IMR-90 (cell line): ENCODE measurements at regions not wholly inside any gene's neighbourhood (a gene's known extent, or its start where the extent isn't known, plus 50 kb on each side); places are given as distances from the start of the nearest gene placed in this dataset.

ENCODE experiments used
- ATAC-seq: fragments of 200-7000 bp; cut with Tn5 transposase; 2 replicates; pipeline ENCODE4 v1.9.1; 2020; ENCODE audit warnings: low read depth, mild to moderate bottlenecking, moderate library complexity
- BruUV-seq: library from RNA; stranded (reverse); fragments of 400-500 nt; replicated peaks from 2 replicates; lab custom pipeline; 2021; lab: Mats Ljungman, UMichigan
- CTCF ChIA-PET: fragments of 300-600 bp; formaldehyde crosslinking; extraction: SDS; loops from one replicate; lab custom pipeline; 2021; ENCODE audit warnings: antibody characterized with exemption; lab: Yijun Ruan, JAX
- POLR2A ChIA-PET: fragments of 300-600 bp; sonication (Branson Sonifier 250); formaldehyde crosslinking; loops from one replicate; lab custom pipeline; 2022; ENCODE audit warnings: antibody characterized with exemption; ENCODE audit not compliant: unreplicated experiment; lab: Charles Lee
- DNase-seq: peaks from one replicate; pipeline ENCODE4 v3.0.0; 2013
- H2AFZ ChIP-seq: replicated peaks from 2 replicates; pipeline ENCODE3; 2013; ENCODE audit warnings: low read length, mild to moderate bottlenecking; ENCODE audit not compliant: poor library complexity
- H2AK5ac ChIP-seq: 2 replicates; pipeline ENCODE4 v1.6.1; 2013; ENCODE audit warnings: low read depth, low read length, inconsistent platforms
- H2AK9ac ChIP-seq: replicated peaks from 2 replicates; pipeline ENCODE3; 2013; ENCODE audit warnings: mild to moderate bottlenecking, low read depth, low read length, moderate library complexity; ENCODE audit not compliant: poor library complexity
- H2BK120ac ChIP-seq: 2 replicates; pipeline ENCODE4 v1.6.1; 2013; ENCODE audit warnings: low read depth, low read length, inconsistent platforms
- H2BK15ac ChIP-seq: 3 replicates; pipeline ENCODE4 v1.6.1; 2013; ENCODE audit warnings: low read depth, low read length, inconsistent platforms
- H2BK20ac ChIP-seq: 2 replicates; pipeline ENCODE4 v1.6.1; 2013; ENCODE audit warnings: low read depth, mild to moderate bottlenecking, inconsistent platforms, low read length, moderate library complexity
- H2BK5ac ChIP-seq: 2 replicates; pipeline ENCODE4 v1.6.1; 2013; ENCODE audit warnings: mild to moderate bottlenecking, low read depth, low read length, inconsistent platforms; ENCODE audit not compliant: poor library complexity, severe bottlenecking
- H3K14ac ChIP-seq: replicated peaks from 2 replicates; pipeline ENCODE4 v1.6.1; 2013; ENCODE audit warnings: low read depth, low read length, inconsistent platforms
- H3K18ac ChIP-seq: 2 replicates; pipeline ENCODE4 v1.6.1; 2013; ENCODE audit warnings: low read depth, low read length, control low read depth
- H3K23ac ChIP-seq: 2 replicates; pipeline ENCODE4 v1.6.1; 2013; ENCODE audit warnings: low read depth, low read length, inconsistent platforms
- H3K27ac ChIP-seq: 2 replicates; pipeline ENCODE4 v1.5.1; 2013; ENCODE audit warnings: mild to moderate bottlenecking, control low read depth, low read length; ENCODE audit not compliant: insufficient read depth
- H3K27me3 ChIP-seq: 2 replicates; pipeline ENCODE4 v1.6.1; 2013; ENCODE audit warnings: low read length; ENCODE audit not compliant: control insufficient read depth, insufficient read depth
- H3K36me3 ChIP-seq: 2 replicates; pipeline ENCODE4 v1.6.1; 2013; ENCODE audit warnings: low read length, mixed read lengths; ENCODE audit not compliant: control insufficient read depth, insufficient read depth
- H3K4ac ChIP-seq: 2 replicates; pipeline ENCODE4 v1.6.1; 2013; ENCODE audit warnings: low read depth, low read length, inconsistent platforms
- H3K4me1 ChIP-seq: 2 replicates; pipeline ENCODE4 v1.6.1; 2013; ENCODE audit warnings: low read length, mixed read lengths; ENCODE audit not compliant: control insufficient read depth, insufficient read depth
- H3K4me2 ChIP-seq: 2 replicates; pipeline ENCODE4 v1.6.1; 2013; ENCODE audit warnings: low read depth, mild to moderate bottlenecking, control low read depth, low read length, moderate library complexity
- H3K4me3 ChIP-seq: 2 replicates; pipeline ENCODE4 v1.5.1; 2013; ENCODE audit warnings: low read depth, mild to moderate bottlenecking, control low read depth, low read length, moderate library complexity; ENCODE audit not compliant: insufficient read depth
- H3K56ac ChIP-seq: 2 replicates; pipeline ENCODE4 v1.6.1; 2013; ENCODE audit warnings: low read length, inconsistent platforms; ENCODE audit not compliant: insufficient read depth; ENCODE audit errors: extremely low read depth
- H3K79me1 ChIP-seq, 2 experiments: 2 replicates each; pipeline ENCODE4 v1.6.1; 2013; ENCODE audit warnings: low read length in 2 of 2, inconsistent platforms in 1 of 2, low read depth in 1 of 2
- H3K9ac ChIP-seq: 2 replicates; pipeline ENCODE4 v1.6.1; 2013; ENCODE audit warnings: low read depth, low read length, control low read depth
- H3K9me1 ChIP-seq: 2 replicates; pipeline ENCODE4 v1.6.1; 2013; ENCODE audit warnings: low read length, inconsistent platforms; ENCODE audit not compliant: insufficient read depth
- H3K9me3 ChIP-seq: 2 replicates; pipeline ENCODE4 v1.6.1; 2013; ENCODE audit warnings: low read length; ENCODE audit not compliant: control insufficient read depth, insufficient read depth
- H4K20me1 ChIP-seq: 2 replicates; pipeline ENCODE4 v1.6.1; 2013; ENCODE audit warnings: low read length, inconsistent platforms; ENCODE audit not compliant: insufficient read depth
- H4K5ac ChIP-seq: 2 replicates; pipeline ENCODE4 v1.6.1; 2013; ENCODE audit warnings: mild to moderate bottlenecking, low read depth, low read length, control low read depth
- H4K8ac ChIP-seq, 2 experiments: 2 replicates each; pipeline ENCODE4 v1.6.1; 2013; ENCODE audit warnings: low read depth in 2 of 2, low read length in 2 of 2, control low read depth in 1 of 2, inconsistent platforms in 1 of 2
- H4K91ac ChIP-seq: 2 replicates; pipeline ENCODE4 v1.6.1; 2013; ENCODE audit warnings: low read depth, low read length, inconsistent platforms; ENCODE audit not compliant: insufficient read depth
- CHD1 ChIP-seq: IDR thresholded peaks from 2 replicates; pipeline ENCODE4 v1.6.1; 2012; ENCODE audit warnings: low read depth, low read length, improper control_type of control experiment
- CTCF ChIP-seq: conservative IDR thresholded peaks from 2 replicates; pipeline ENCODE4 v1.5.1; 2012; ENCODE audit warnings: mild to moderate bottlenecking, low read depth, low read length, improper control_type of control experiment
- RAD21 ChIP-seq: IDR thresholded peaks from 2 replicates; pipeline ENCODE4 v1.6.1; 2012; ENCODE audit warnings: low read length, improper control_type of control experiment
- SMC3 ChIP-seq: fragments of 150-350 bp; IDR thresholded peaks from 2 replicates; pipeline ENCODE4 v1.6.1; 2016; ENCODE audit warnings: low read depth, mild to moderate bottlenecking, antibody characterized with exemption, low read length, moderate library complexity
- WGBS, 2 experiments: methylation state at CpG; one replicate each; pipeline versions ENCODE4 v1.1.5 to v1.1.7; 2013; ENCODE audit warnings: missing lambda C conversion rate in 2 of 2; ENCODE audit not compliant: insufficient read length in 1 of 2; ENCODE audit errors: extremely low coverage in 2 of 2; 5-methylcytosine and 5-hydroxymethylcytosine counted together
- dilution Hi-C: fragments of 300-500 bp; cut with HindIII; formaldehyde crosslinking; loops from one replicate; pipeline ENCODE4 v1.14.3; 2018; ENCODE audit warnings: low sequenced_read_pairs; ENCODE audit not compliant: unreplicated experiment
- in situ Hi-C: fragments of 300-500 bp; cut with MboI; formaldehyde crosslinking; loops from 3 replicates; pipeline ENCODE4 v1.14.3; 2019; ENCODE audit warnings: low sequenced_read_pairs, inconsistent platforms, mixed read lengths
- intact Hi-C: fragments of 100-400 bp; cut with micrococcal nuclease; formaldehyde crosslinking; loops from 2 replicates; pipeline ENCODE4 v1.10.0; 2022

DNA sequence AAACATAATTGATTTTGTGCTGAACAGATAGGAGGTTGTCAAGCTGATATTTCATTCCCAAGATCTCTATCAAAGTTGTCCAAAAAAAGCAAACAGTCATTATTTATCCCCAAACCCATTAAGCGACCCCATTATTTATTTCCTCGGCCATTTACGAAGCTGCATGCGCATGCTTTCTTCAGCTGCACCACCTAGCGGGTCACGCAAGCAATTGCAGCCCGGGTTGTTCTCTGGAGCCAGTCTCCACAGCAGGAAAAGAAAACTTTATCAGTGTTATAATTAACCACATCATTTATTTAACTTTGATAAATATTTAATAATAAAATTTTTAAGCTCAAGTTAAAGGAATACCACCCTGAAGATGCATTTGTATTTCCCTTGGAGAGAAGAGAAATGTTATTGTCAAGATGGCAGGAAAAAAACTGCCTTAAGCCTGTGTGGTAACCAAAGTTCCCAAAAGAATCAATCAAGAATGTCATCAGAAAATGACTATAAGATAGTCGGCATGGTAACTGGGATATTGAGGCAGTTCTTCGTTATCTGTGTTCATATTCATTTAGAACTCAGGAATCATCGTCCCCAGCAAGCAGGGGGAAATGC is 304.7 kb downstream of the FBXO15 start:
- Histone ChIP-seq H4K91ac (no peak overlapping the region), H3K4me1 (0 out of 2 replicates have a peak, but pooled peaks cover 4% of the 10 kb centered on the region), H2BK15ac (peak overlapping the region; percentile 55; the same call in 1 of the 3 replicates), H3K18ac (peak overlapping the region; percentile 80), H3K4me2 (peak overlapping the region; percentile 91), H4K5ac (peak overlapping the region; percentile 88; the same call in 1 of the 2 replicates), H3K23ac (no peak overlapping the region), H3K36me3 (no peaks in the 10 kb centered on the region), H3K27me3 (no peaks in the 10 kb centered on the region), H3K4me3 (no peak overlapping the region), H2BK5ac (peak overlapping the region; percentile 68), H2AFZ (no peak overlapping the region), H3K27ac (no peak overlapping the region), H3K9me1 (0 out of 2 replicates have a peak, but pooled peaks cover 6% of the 10 kb centered on the region), H3K56ac (no peak overlapping the region), H3K4ac (peak overlapping the region; percentile 18; the same call in 1 of the 2 replicates), H2BK120ac (peak overlapping the region; percentile 56), H4K20me1 (no peaks in the 10 kb centered on the region), H2AK9ac (no peak overlapping the region), H2AK5ac (no peak overlapping the region), H3K9me3 (no peaks in the 10 kb centered on the region), H3K14ac (no peak overlapping the region), H3K9ac (no peak overlapping the region), H3K79me1 (no peaks in the 10 kb centered on the region), H4K8ac (peak overlapping the region in 1 of 2 experiments; percentile 73; a peak in 3 of 4 replicates), H2BK20ac (peak overlapping the region; percentile 36; the same call in 1 of the 2 replicates)
- dilution Hi-C loops (no loop called here), intact Hi-C loops (loop anchor here (2.0 to 10.0 kb wide), 3 partner anchors 154 to 274 kb away; no protein-coding TSS in a partner anchor), in situ Hi-C loops (loop anchor here (25.0 kb wide), 1 partner anchor 1081 kb away; no protein-coding TSS in a partner anchor)
- BruUV-seq, result no TSS peak
- WGBS, 2 experiments, result no CpG with 5 or more reads among the region's 10 CpGs
- DNase-seq, result peak; percentile 65
- ATAC-seq, result peak; percentile 91
- TF ChIP-seq CHD1 (no peak), CTCF (peak; percentile 91), RAD21 (peak; percentile 88), SMC3 (peak; percentile 87)
- CTCF ChIA-PET, result interaction anchor here (0.6 to 1.6 kb wide), 13 partner anchors 11 to 702 kb away, joined by 3 to 12 read pairs (median 3); no protein-coding TSS in a partner anchor
- POLR2A ChIA-PET, result no interaction called here
